ENCODE measurements at regions not wholly inside any gene's neighbourhood (a gene's known extent, or its start where the extent isn't known, plus 50 kb on each side); places are given as distances from the start of the nearest gene placed in this dataset.

DNA sequence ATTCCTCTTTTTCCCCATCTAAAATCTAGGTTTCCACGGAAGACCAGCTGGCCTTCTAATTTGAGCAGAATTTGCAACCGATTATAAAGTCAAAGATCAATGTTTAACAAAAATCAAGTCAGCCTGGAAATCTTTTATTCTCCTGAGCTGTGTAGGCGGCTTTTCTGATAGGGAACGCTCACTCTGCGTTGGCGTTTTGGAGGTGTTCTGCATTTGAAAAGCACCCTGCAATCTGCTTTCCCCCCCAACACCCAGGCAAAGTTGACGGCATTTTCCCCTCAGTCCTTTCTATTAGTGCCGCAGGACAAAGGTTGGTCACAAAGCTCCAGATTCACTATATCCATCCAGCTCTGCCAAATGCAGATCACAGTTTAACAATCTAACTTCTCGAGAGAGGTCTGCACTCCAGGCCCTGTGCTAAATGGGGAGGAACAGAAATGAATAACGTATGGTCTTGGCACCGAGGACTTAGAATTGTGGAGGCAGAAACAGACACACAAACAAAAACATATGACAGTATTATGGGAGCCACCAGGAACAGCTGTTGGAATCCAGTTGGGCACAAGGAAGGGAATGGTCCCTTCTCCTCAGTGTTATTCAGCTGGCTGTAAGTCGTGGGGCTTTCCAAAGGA, 50.4 kb upstream of the LARS2 start:
- Mint-ChIP-seq H3K27ac (no peak overlapping the region), H3K4me1 (ENCODE audit: low read depth in 2 of 2) (no peaks in the 10 kb centered on the region), H3K4me3 (no peak overlapping the region), H3K27me3 (peaks cover 26 to 43% of the 10 kb centered on the region in 2 donors), H3K9me3 (no peaks in the 10 kb centered on the region), H3K36me3 (ENCODE audit: insufficient read depth) (peaks cover under 1% of the 10 kb centered on the region)
- DNase-seq (no peak), ATAC-seq (replicated peaks) (no peak)

Measured in effector memory CD8-positive, alpha-beta T cell (primary cell).